ENCODE measurements at regions not wholly inside any gene's neighbourhood (a gene's known extent, or its start where the extent isn't known, plus 50 kb on each side); places are given as distances from the start of the nearest gene placed in this dataset.

- TF ChIP-seq CTCF (IDR thresholded peaks at IDR 0.05; ENCODE audit: low read depth, low read length, poor library complexity, severe bottlenecking) (no peak), EZH2phosphoT487 (IDR thresholded peaks at IDR 0.05; ENCODE audit: borderline replicate concordance, low read length) (no peak)
Measured at GRCh38 chr10:8306685-8307364, 252.3 kb downstream of the GATA3 start.

Data from DOHH2 (cell line).